ENCODE measurements at regions not wholly inside any gene's neighbourhood (a gene's known extent, or its start where the extent isn't known, plus 50 kb on each side); places are given as distances from the start of the nearest gene placed in this dataset.

DNA sequence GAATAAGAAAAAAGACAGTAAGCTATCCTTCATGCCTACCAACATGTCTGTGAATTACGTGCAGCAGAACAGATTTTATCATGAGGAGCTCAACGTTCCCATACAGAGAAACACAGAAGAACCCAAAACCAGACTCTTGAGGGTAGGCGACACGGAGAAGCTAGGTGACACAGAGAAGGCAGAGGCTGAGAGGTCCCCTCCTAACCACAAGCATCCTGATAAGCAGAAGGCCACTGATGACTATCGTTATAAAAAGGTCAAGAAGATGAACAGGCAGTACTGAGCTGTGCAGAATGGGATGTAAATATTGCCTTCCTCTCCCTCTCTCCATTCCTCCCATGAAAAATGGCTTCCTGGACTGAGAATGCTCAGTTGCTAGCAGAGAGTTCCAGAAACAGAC, 350.2 kb upstream of the BOD1L1 start:
- WGBS = 81% methylated on average over 5 of the region's 5 CpGs
- intact Hi-C loops (cut with DNase I) = no loop called here
- TF ChIP-seq POLR2AphosphoS5 (IDR thresholded peaks at IDR 0.05) = no peak
- TF ChIP-seq, protein P1, sequence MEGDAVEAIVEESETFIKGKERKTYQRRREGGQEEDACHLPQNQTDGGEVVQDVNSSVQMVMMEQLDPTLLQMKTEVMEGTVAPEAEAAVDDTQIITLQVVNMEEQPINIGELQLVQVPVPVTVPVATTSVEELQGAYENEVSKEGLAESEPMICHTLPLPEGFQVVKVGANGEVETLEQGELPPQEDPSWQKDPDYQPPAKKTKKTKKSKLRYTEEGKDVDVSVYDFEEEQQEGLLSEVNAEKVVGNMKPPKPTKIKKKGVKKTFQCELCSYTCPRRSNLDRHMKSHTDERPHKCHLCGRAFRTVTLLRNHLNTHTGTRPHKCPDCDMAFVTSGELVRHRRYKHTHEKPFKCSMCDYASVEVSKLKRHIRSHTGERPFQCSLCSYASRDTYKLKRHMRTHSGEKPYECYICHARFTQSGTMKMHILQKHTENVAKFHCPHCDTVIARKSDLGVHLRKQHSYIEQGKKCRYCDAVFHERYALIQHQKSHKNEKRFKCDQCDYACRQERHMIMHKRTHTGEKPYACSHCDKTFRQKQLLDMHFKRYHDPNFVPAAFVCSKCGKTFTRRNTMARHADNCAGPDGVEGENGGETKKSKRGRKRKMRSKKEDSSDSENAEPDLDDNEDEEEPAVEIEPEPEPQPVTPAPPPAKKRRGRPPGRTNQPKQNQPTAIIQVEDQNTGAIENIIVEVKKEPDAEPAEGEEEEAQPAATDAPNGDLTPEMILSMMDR (IDR thresholded peaks at IDR 0.05) = no peak
- TF ChIP-seq POLR2A (IDR thresholded peaks at IDR 0.05) = no peak
- DNase-seq (ENCODE audit: low spot score) = no peak
- no peak overlapping the region for H3K4me3 ChIP-seq
- no peaks in the 10 kb centered on the region for H3K4me1 ChIP-seq (replicated peaks)
- H3K27ac ChIP-seq = no peak overlapping the region
- H3K27me3 ChIP-seq (replicated peaks; ENCODE audit: insufficient read depth) = no peaks in the 10 kb centered on the region
- H3K36me3 ChIP-seq = no peaks in the 10 kb centered on the region
- H3K9me3 ChIP-seq = no peaks in the 10 kb centered on the region

DNA sequence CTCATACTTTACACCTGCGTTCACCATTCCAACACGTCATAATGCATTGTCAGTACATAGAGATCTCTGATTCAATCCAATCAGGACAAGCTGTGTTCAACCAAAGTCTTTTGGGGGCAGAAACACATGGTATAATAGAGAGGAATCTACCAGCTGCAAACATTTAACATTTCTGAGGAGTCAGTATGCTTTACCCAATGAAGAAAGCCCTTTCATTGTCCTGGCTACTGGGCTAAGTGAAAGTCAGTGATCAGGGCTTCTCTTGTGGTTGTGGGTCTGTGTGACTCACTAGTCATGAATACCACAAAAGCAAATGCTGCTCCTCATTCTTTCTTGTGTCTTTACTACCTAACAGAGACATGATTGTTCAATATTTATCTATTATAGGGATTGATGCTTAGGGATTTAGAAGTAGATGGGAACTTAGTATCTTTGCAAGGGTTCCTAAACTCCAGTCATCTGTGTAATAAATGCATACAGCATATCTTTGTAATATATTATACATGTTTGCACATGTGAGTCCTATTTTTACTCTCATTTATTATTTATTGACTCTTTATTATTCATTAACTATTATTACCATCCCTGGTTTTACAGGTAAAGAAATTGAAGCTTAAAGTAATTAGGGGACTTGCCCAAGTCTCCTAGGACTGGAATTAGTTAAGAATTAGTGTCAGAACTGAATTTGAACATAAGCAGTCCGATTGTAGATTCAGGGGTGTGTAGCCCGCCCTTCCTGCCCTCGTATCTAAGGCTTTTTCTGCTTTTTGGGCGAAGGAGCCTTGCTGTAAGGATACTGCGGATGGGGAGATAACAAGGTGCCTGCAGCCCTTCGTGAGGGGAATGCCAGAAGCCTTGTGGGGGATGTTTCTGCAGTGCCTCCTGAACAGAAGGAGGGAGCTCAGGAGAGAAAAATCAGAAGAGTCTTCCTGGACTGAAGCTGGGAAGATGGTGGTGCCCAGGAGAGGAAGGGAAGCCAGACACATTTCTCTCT, 353.1 kb upstream of the BOD1L1 start:
- intact Hi-C loops (cut with DNase I) = no loop called here
- H3K27me3 ChIP-seq (replicated peaks; ENCODE audit: insufficient read depth) = no peaks in the 10 kb centered on the region
- H3K27ac ChIP-seq = no peak overlapping the region
- no peaks in the 10 kb centered on the region for H3K4me1 ChIP-seq (replicated peaks)
- DNase-seq (ENCODE audit: low spot score) = no peak
- TF ChIP-seq, protein P1 (IDR thresholded peaks at IDR 0.05) = no peak
- TF ChIP-seq POLR2A (IDR thresholded peaks at IDR 0.05) (no peak), POLR2AphosphoS5 (IDR thresholded peaks at IDR 0.05) (no peak)
- 81% methylated on average over 8 of the region's 8 CpGs for WGBS
- H3K36me3 ChIP-seq = no peaks in the 10 kb centered on the region
- no peaks in the 10 kb centered on the region for H3K9me3 ChIP-seq
- no peak overlapping the region for H3K4me3 ChIP-seq

DNA sequence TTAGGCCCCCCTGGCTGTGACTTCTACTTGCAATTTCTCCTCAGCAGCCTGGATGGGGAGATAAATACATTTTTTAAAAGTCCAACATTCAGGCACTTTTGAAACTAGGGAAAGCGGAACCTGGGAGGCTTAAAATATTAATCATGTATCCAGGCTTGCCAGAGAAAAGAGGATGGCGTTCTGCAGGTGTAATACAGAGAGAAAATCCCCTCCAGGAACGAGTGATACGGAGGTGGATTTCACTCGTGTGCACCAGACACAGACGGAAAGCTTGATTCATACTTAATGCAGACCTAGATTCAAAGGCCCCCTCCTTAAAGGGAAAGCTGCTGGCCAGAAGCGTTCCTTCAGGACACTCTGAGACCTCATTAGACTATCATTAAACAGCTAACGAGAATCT, 354.0 kb upstream of the BOD1L1 start:
- Histone ChIP-seq H3K4me1 (replicated peaks) (no peaks in the 10 kb centered on the region), H3K9me3 (no peaks in the 10 kb centered on the region), H3K27me3 (replicated peaks; ENCODE audit: insufficient read depth) (no peaks in the 10 kb centered on the region), H3K4me3 (no peak overlapping the region), H3K27ac (no peak overlapping the region), H3K36me3 (no peaks in the 10 kb centered on the region)
- no peak for DNase-seq (ENCODE audit: low spot score)
- intact Hi-C loops (cut with DNase I) = no loop called here
- TF ChIP-seq POLR2AphosphoS5 (IDR thresholded peaks at IDR 0.05) = no peak
- TF ChIP-seq, protein P1 (IDR thresholded peaks at IDR 0.05) = no peak
- TF ChIP-seq POLR2A (IDR thresholded peaks at IDR 0.05) = no peak
- WGBS = 58% methylated on average over 8 of the region's 8 CpGs

DNA sequence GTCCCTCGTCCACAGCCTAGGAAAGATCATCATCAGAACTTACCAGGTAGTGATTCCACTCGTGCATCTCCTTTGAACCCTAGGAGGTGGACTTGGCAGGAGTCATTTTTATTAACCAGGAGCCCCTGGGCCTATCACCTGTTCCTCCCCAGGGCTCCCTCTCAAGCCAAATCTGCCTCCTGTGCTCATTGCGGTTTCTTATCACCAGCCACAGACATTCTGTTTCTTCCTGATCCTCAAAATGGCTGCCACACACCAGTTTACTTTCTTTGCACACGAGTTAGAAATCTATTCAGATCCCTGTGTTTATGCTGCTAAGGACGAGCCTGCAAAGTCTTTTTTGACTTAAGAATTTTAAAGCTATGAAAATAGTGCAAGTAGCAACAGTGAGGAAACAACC, 354.5 kb upstream of the BOD1L1 start:
- 51% methylated on average over 5 of the region's 5 CpGs for WGBS
- Histone ChIP-seq H3K27me3 (replicated peaks; ENCODE audit: insufficient read depth) (no peaks in the 10 kb centered on the region), H3K4me1 (replicated peaks) (no peaks in the 10 kb centered on the region), H3K4me3 (no peak overlapping the region), H3K9me3 (no peaks in the 10 kb centered on the region), H3K27ac (no peak overlapping the region), H3K36me3 (no peaks in the 10 kb centered on the region)
- TF ChIP-seq POLR2AphosphoS5 (IDR thresholded peaks at IDR 0.05) (no peak), POLR2A (IDR thresholded peaks at IDR 0.05) (no peak)
- TF ChIP-seq, protein P1 (IDR thresholded peaks at IDR 0.05) = no peak
- no peak for DNase-seq (ENCODE audit: low spot score)
- intact Hi-C loops (cut with DNase I) = no loop called here
